RWPE1 (cell line): ENCODE measurements at regions not wholly inside any gene's neighbourhood (a gene's known extent, or its start where the extent isn't known, plus 50 kb on each side); places are given as distances from the start of the nearest gene placed in this dataset.

Experiments
- CTCF ChIA-PET: fragments of 350-600 bp; sonication (Branson Sonifier 250); formaldehyde crosslinking; extraction: SDS; loops from one replicate; lab custom pipeline; 2021; lab: Yijun Ruan, JAX
- POLR2A ChIA-PET: fragments of 400-600 bp; formaldehyde crosslinking; extraction: SDS; loops from one replicate; lab custom pipeline; 2020; ENCODE audit warnings: antibody characterized with exemption; ENCODE audit not compliant: low non-redundant PET; lab: Yijun Ruan, JAX
- DNase-seq: peaks from one replicate; pipeline ENCODE4 v3.0.0; 2012; ENCODE audit warnings: low spot score
- H3K27ac ChIP-seq: fragments of 450-650 bp; 2 replicates; pipeline ENCODE4 v1.5.1; 2017
- CTCF ChIP-seq: fragments of 450-650 bp; conservative IDR thresholded peaks from 2 replicates; pipeline ENCODE4 v1.5.1; 2017; ENCODE audit warnings: low read depth, mild to moderate bottlenecking

DNA sequence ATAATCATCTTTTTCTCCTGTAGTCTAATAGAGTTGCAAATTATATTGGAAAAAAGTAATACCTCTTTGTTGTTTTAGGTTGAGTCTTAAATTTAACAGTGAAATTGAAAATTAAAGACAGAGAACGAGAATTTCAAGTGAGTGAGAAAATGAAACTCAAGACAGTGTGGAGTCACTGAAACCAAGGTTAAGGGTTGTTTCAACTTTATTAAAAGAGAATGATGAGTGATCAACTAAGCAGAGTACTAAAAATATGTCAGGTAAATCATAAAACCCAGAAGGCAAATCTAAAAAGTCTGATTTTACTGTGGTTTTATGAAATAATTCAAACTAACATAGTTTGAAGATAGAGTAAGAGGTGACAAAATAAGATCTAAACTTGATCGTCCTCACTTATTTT lies 782.5 kb upstream of the SEMA6D start:
- no peak for DNase-seq
- no peak for TF ChIP-seq CTCF
- ChIA-PET CTCF (no interaction called here), POLR2A (no interaction called here)
- H3K27ac ChIP-seq: no peak overlapping the region

- POLR2A ChIA-PET: no interaction called here
- H3K27ac ChIP-seq: no peak overlapping the region
- CTCF ChIA-PET: no interaction called here
- DNase-seq: no peak
- TF ChIP-seq CTCF: no peak
These were observed 779.1 kb upstream of the SEMA6D start for GRCh38 chr15:46938169-46938568.

DNA sequence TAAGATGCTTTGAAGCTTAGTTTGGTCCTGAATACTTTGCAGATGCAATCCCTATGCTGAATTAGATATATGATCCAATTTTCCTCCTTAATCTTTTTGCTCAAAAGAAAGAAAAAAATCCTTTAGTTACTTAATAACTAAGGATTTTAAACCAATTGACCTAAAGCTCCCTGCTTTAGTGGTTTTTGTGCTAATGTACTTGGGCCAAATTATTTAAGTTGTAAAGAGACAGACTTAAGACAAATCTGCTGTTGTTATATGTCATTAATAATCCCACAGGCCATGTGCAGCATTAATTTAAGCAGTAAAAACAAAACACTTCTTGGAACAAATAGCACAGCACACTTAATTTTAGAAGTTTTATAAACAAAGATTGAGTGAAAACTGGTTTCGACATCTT lies 776.1 kb upstream of the SEMA6D start:
- H3K27ac ChIP-seq: no peak overlapping the region
- no peak for DNase-seq
- CTCF ChIA-PET: interaction anchor here (0.6 kb wide), 1 partner anchor 150 kb away, joined by 3 read pairs; no protein-coding TSS in a partner anchor
- POLR2A ChIA-PET: no interaction called here
- TF ChIP-seq CTCF: no peak

DNA sequence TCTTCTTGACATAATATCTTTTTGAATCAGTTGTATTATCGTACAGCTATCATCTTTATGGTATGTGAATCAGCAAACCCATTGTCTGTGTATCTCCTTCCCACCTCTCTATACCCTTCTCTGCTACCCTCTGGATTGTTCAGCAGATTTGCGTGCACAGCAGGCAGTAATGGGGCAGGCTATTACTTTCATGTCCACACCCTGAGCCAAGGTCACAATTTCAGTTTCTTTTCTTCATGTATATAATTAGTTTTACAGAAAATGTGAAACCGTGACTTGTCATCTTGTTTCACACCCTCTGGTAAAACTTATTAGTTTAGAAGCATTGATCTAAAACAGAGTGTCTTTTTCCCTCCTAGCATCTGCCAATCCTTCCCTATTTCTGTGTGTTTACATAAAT lies 770.4 kb upstream of the SEMA6D start:
- no peak for TF ChIP-seq CTCF
- ChIA-PET POLR2A (no interaction called here), CTCF (no interaction called here)
- no peak overlapping the region for H3K27ac ChIP-seq
- no peak for DNase-seq

- no peak for DNase-seq
- no peak overlapping the region for H3K27ac ChIP-seq
- POLR2A ChIA-PET: no interaction called here
- CTCF ChIA-PET: interaction anchor here (0.7 kb wide), 1 partner anchor 630 kb away, joined by 3 read pairs; no protein-coding TSS in a partner anchor
- no peak for TF ChIP-seq CTCF
These were observed 761.7 kb upstream of the SEMA6D start for GRCh38 chr15:46955576-46955975.

GRCh38 chr15:46956456-46956855 lies 760.8 kb upstream of the SEMA6D start:
- CTCF ChIA-PET: no interaction called here
- POLR2A ChIA-PET: no interaction called here
- H3K27ac ChIP-seq: no peak overlapping the region
- no peak for TF ChIP-seq CTCF
- DNase-seq: no peak

- no peak for DNase-seq
- POLR2A ChIA-PET: no interaction called here
- TF ChIP-seq CTCF: no peak
- CTCF ChIA-PET: no interaction called here
- no peak overlapping the region for H3K27ac ChIP-seq
These were observed 760.4 kb upstream of the SEMA6D start for GRCh38 chr15:46956881-46957280.
